ENCODE measurements at regions not wholly inside any gene's neighbourhood (a gene's known extent, or its start where the extent isn't known, plus 50 kb on each side); places are given as distances from the start of the nearest gene placed in this dataset.

- peak; percentile 6 to 55 for DNase-seq (ENCODE audit: low read depth in 2 of 2)
- TF ChIP-seq CTCF (IDR thresholded peaks at IDR 0.05; ENCODE audit: low read depth, low read length) = peak; percentile 4
- H3K4me3 ChIP-seq (replicated peaks in 1 of 2; ENCODE audit: low read depth in 2 of 2, low read length in 2 of 2) = no peak overlapping the region
Observed at GRCh38 chr9:87223392-87224246, 274.0 kb upstream of the DAPK1 start.

- no peak for TF ChIP-seq CTCF (IDR thresholded peaks at IDR 0.05; ENCODE audit: low read depth, low read length)
- DNase-seq (ENCODE audit: low read depth in 2 of 2) = peak; percentile 18 to 54
Observed at GRCh38 chr9:87226896-87227295, 270.8 kb upstream of the DAPK1 start.

GRCh38 chr9:87227456-87227855 lies 270.2 kb upstream of the DAPK1 start:
- DNase-seq (ENCODE audit: low read depth in 2 of 2) = peak; percentile 17 to 71
- TF ChIP-seq CTCF (IDR thresholded peaks at IDR 0.05; ENCODE audit: low read depth, low read length) = no peak
- H3K4me3 ChIP-seq (replicated peaks in 1 of 2; ENCODE audit: low read depth in 2 of 2, low read length in 2 of 2) = no peak overlapping the region

More at GRCh38 chr9:87226896-87227295, 270.8 kb upstream of the DAPK1 start:
- H3K4me3 ChIP-seq (replicated peaks in 1 of 2; ENCODE audit: low read depth in 2 of 2, low read length in 2 of 2) = no peak overlapping the region

- no peak for TF ChIP-seq CTCF (IDR thresholded peaks at IDR 0.05; ENCODE audit: low read depth, low read length)
- DNase-seq (ENCODE audit: low read depth in 2 of 2) = no peak
- no peak overlapping the region for H3K4me3 ChIP-seq (replicated peaks in 1 of 2; ENCODE audit: low read depth in 2 of 2, low read length in 2 of 2)
Observed at GRCh38 chr9:87229108-87229507, 268.6 kb upstream of the DAPK1 start.

GRCh38 chr9:87233431-87233830 lies 264.2 kb upstream of the DAPK1 start:
- no peak for TF ChIP-seq CTCF (IDR thresholded peaks at IDR 0.05; ENCODE audit: low read depth, low read length)
- no peak for DNase-seq (ENCODE audit: low read depth in 2 of 2)
- H3K4me3 ChIP-seq (replicated peaks in 1 of 2; ENCODE audit: low read depth in 2 of 2, low read length in 2 of 2) = no peak overlapping the region

GRCh38 chr9:87233899-87234455 lies 263.7 kb upstream of the DAPK1 start:
- no peak overlapping the region for H3K4me3 ChIP-seq (replicated peaks in 1 of 2; ENCODE audit: low read depth in 2 of 2, low read length in 2 of 2)
- DNase-seq (ENCODE audit: low read depth in 2 of 2) = peak; percentile 27 to 36
- no peak for TF ChIP-seq CTCF (IDR thresholded peaks at IDR 0.05; ENCODE audit: low read depth, low read length)
